Endothelial cell of umbilical vein (primary cell): ENCODE measurements at regions not wholly inside any gene's neighbourhood (a gene's known extent, or its start where the extent isn't known, plus 50 kb on each side); places are given as distances from the start of the nearest gene placed in this dataset.

Source experiments
- BruUV-seq: library from RNA; stranded (reverse); fragments of 400-500 nt; replicated peaks from 2 replicates; lab custom pipeline; 2021; lab: Mats Ljungman, UMichigan
- CTCF ChIA-PET: fragments of 300-600, 350-600 bp; sonication (Branson Sonifier 250); formaldehyde crosslinking; loops from one replicate; lab custom pipeline; 2021; ENCODE audit warnings: antibody characterized with exemption, inconsistent platforms; lab: Charles Lee
- POLR2A ChIA-PET: fragments of 300-600, 350-600 bp; sonication (Branson Sonifier 250); formaldehyde crosslinking; loops from one replicate; lab custom pipeline; 2021; ENCODE audit warnings: antibody characterized with exemption, inconsistent platforms; lab: Charles Lee
- DNase-seq: peaks from one replicate; pipeline ENCODE4 v3.0.0-alpha.2; 2011; ENCODE audit warnings: low read depth, low spot score
- FAIRE-seq: peaks from 2 replicates; lab custom pipeline; 2011; peaks lifted over from hg19 to GRCh38; lab: Jason Lieb, UNC
- H2AFZ ChIP-seq: 2 replicates; pipeline ENCODE4 v1.6.0; 2012; ENCODE audit warnings: low read depth, low read length, control low read depth, inconsistent platforms
- H3K27ac ChIP-seq: 2 replicates; pipeline ENCODE4 v1.5.1; 2011; ENCODE audit warnings: low read depth, mild to moderate bottlenecking, control low read depth, low read length, moderate library complexity; ENCODE audit not compliant: insufficient read depth
- H3K27me3 ChIP-seq, 2 experiments: 2 replicates each; pipeline versions ENCODE4 v1.6.0 to v1.6.1; 2011; ENCODE audit warnings: low read length in 2 of 2, mixed read lengths in 1 of 2; ENCODE audit not compliant: control insufficient read depth in 2 of 2, insufficient read depth in 2 of 2
- H3K36me3 ChIP-seq, 2 experiments: 2 replicates in 1 of 2; 3 replicates in 1 of 2; pipeline ENCODE4 v1.5.1; 2011; ENCODE audit warnings: low read length in 2 of 2, mild to moderate bottlenecking in 1 of 2, moderate library complexity in 1 of 2; ENCODE audit not compliant: control insufficient read depth in 2 of 2, insufficient read depth in 2 of 2; ENCODE audit errors: extremely low read depth in 1 of 2
- H3K4me1 ChIP-seq: 3 replicates; pipeline ENCODE4 v1.5.1; 2011; ENCODE audit warnings: mild to moderate bottlenecking, low read length; ENCODE audit not compliant: control insufficient read depth, insufficient read depth; ENCODE audit errors: extremely low read depth
- H3K4me2 ChIP-seq: 2 replicates; pipeline ENCODE4 v1.6.1; 2011; ENCODE audit warnings: low read length, control low read depth, mixed read lengths; ENCODE audit not compliant: insufficient read depth
- H3K4me3 ChIP-seq, 3 experiments: fragments of 200-600 bp in 1 of 3; sonication (generic), shearing (Covaris generic) in 1 of 3; replicated peaks in 1 of 3; 2 replicates each; pipeline ENCODE4 v1.5.1; 2011 to 2016; ENCODE audit warnings: control low read depth in 3 of 3, low read length in 3 of 3, mild to moderate bottlenecking in 2 of 3, inconsistent platforms in 1 of 3, low read depth in 1 of 3, moderate library complexity in 1 of 3; ENCODE audit not compliant: insufficient read depth in 1 of 3
- H3K79me2 ChIP-seq: 2 replicates; pipeline ENCODE4 v1.6.0; 2012; ENCODE audit warnings: low read length, inconsistent platforms; ENCODE audit not compliant: control insufficient read depth, insufficient read depth
- H3K9ac ChIP-seq: replicated peaks from 2 replicates; pipeline ENCODE3; 2011; ENCODE audit warnings: low read length, control low read depth; ENCODE audit not compliant: insufficient read depth; ENCODE audit errors: extremely low read depth
- H3K9me1 ChIP-seq: replicated peaks from 3 replicates; pipeline ENCODE4 v1.6.0; 2011; ENCODE audit warnings: mild to moderate bottlenecking, low read length; ENCODE audit not compliant: control insufficient read depth, insufficient read depth; ENCODE audit errors: extremely low read depth
- H3K9me3 ChIP-seq: replicated peaks from 2 replicates; pipeline ENCODE4 v1.5.1; 2012; ENCODE audit warnings: low read length, inconsistent platforms; ENCODE audit not compliant: control insufficient read depth, insufficient read depth
- H4K20me1 ChIP-seq: replicated peaks from 2 replicates; pipeline ENCODE3; 2011; ENCODE audit warnings: mild to moderate bottlenecking, low read length; ENCODE audit not compliant: control insufficient read depth, insufficient read depth; ENCODE audit errors: extremely low read depth
- EZH2 ChIP-seq: IDR thresholded peaks from 2 replicates; pipeline ENCODE4 v1.6.1; 2012; ENCODE audit warnings: borderline replicate concordance, low read depth, mild to moderate bottlenecking, moderate library complexity, low read length, inconsistent platforms; ENCODE audit not compliant: severe bottlenecking
- FOS ChIP-seq: IDR thresholded peaks from 2 replicates; pipeline ENCODE4 v1.6.1; 2011; ENCODE audit warnings: mild to moderate bottlenecking, low read length, moderate library complexity, borderline replicate concordance; ENCODE audit not compliant: insufficient read depth
- GATA2 ChIP-seq: IDR thresholded peaks from 2 replicates; pipeline ENCODE4 v1.7.0; 2011; ENCODE audit warnings: low read depth, mild to moderate bottlenecking, moderate library complexity, mixed read lengths, low read length; ENCODE audit not compliant: insufficient read length, insufficient read depth
- JUN ChIP-seq: IDR thresholded peaks from 2 replicates; pipeline ENCODE4 v1.6.1; 2011; ENCODE audit warnings: borderline replicate concordance, low read depth; ENCODE audit not compliant: insufficient read length, insufficient read depth
- POLR2A ChIP-seq: IDR thresholded peaks from 2 replicates; pipeline ENCODE4 v1.6.1; 2012; ENCODE audit warnings: low read depth, mild to moderate bottlenecking, control low read depth, low read length
- POLR2AphosphoS5 ChIP-seq: IDR thresholded peaks from 2 replicates; pipeline ENCODE4 v1.6.1; 2012; ENCODE audit warnings: low read depth, mild to moderate bottlenecking, control low read depth, low read length, moderate library complexity; ENCODE audit not compliant: insufficient read depth
- dilution Hi-C: fragments of 300-500 bp; cut with MboI; formaldehyde crosslinking; loops from one replicate; pipeline ENCODE4 v1.15.0; 2019; ENCODE audit warnings: low sequenced_read_pairs; ENCODE audit not compliant: extremely low pct_ligation_motif_present
- intact Hi-C: fragments of 100-400 bp; cut with micrococcal nuclease; formaldehyde crosslinking; loops from one replicate; pipeline ENCODE4 v1.10.0; 2022
- TF ChIP-seq, protein P1 (sequence below), 2 donors: IDR thresholded peaks; 1 replicate in 1 of 2; 2 replicates in 1 of 2; pipeline ENCODE4 v1.5.1; 2011; ENCODE audit warnings: low read length in 2 of 2, mild to moderate bottlenecking in 2 of 2, moderate library complexity in 2 of 2, control low read depth in 1 of 2, inconsistent platforms in 1 of 2, low read depth in 1 of 2; ENCODE audit not compliant: insufficient read depth in 1 of 2; ENCODE audit errors: extremely low read depth in 1 of 2
- TF ChIP-seq, protein P2 (sequence below): IDR thresholded peaks from 2 replicates; pipeline ENCODE4 v1.6.1; 2011; ENCODE audit not compliant: insufficient read depth, insufficient read length

DNA sequence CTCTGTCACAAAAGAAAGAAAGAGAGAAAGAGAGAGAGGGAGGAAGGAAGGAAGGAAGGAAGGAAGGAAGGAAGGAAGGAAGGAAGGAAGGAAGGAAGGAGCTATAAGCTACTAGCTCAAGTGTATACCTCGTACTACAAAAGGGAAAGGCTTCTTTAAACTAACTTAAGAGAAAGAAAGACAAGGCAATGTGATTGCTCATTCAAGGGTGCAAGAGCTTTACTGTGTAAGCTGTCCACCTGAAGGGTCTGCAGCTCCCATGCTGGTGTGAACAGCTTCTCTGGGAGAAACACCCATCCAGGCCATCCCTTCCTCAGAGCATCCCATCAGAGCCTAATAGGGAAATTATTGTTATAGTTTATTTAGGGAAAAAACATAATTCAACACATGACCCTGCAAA, 286.1 kb upstream of the ID2 start:
- Histone ChIP-seq H3K4me3 (no peak overlapping the region), H3K79me2 (no peaks in the 10 kb centered on the region), H3K9me1 (no peaks in the 10 kb centered on the region), H3K27ac (no peak overlapping the region), H3K9ac (no peak overlapping the region), H3K27me3 (no peaks in the 10 kb centered on the region), H3K4me2 (no peak overlapping the region), H3K36me3 (no peaks in the 10 kb centered on the region), H4K20me1 (no peaks in the 10 kb centered on the region), H3K4me1 (no peaks in the 10 kb centered on the region), H3K9me3 (peaks cover 2% of the 10 kb centered on the region), H2AFZ (no peak overlapping the region)
- CTCF ChIA-PET, result no interaction called here
- FAIRE-seq (no peak), DNase-seq (no peak)
- intact Hi-C loops (no loop called here), dilution Hi-C loops (no loop called here)
- no peak for TF ChIP-seq POLR2AphosphoS5
- no peak for TF ChIP-seq JUN
- TF ChIP-seq, protein P1, sequence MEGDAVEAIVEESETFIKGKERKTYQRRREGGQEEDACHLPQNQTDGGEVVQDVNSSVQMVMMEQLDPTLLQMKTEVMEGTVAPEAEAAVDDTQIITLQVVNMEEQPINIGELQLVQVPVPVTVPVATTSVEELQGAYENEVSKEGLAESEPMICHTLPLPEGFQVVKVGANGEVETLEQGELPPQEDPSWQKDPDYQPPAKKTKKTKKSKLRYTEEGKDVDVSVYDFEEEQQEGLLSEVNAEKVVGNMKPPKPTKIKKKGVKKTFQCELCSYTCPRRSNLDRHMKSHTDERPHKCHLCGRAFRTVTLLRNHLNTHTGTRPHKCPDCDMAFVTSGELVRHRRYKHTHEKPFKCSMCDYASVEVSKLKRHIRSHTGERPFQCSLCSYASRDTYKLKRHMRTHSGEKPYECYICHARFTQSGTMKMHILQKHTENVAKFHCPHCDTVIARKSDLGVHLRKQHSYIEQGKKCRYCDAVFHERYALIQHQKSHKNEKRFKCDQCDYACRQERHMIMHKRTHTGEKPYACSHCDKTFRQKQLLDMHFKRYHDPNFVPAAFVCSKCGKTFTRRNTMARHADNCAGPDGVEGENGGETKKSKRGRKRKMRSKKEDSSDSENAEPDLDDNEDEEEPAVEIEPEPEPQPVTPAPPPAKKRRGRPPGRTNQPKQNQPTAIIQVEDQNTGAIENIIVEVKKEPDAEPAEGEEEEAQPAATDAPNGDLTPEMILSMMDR (IDR thresholded peaks at IDR 0.05; ENCODE audit: extremely low read depth in 1 of 2, insufficient read depth in 1 of 2, low read depth in 1 of 2, low read length in 2 of 2), result no peak
- TF ChIP-seq FOS, result no peak
- TF ChIP-seq EZH2, result no peak
- TF ChIP-seq, protein P2, sequence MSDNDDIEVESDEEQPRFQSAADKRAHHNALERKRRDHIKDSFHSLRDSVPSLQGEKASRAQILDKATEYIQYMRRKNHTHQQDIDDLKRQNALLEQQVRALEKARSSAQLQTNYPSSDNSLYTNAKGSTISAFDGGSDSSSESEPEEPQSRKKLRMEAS, result no peak
- no peak for TF ChIP-seq GATA2
- no peak for TF ChIP-seq POLR2A
- no TSS peak for BruUV-seq
- POLR2A ChIA-PET, result no interaction called here
